ENCODE measurements at regions not wholly inside any gene's neighbourhood (a gene's known extent, or its start where the extent isn't known, plus 50 kb on each side); places are given as distances from the start of the nearest gene placed in this dataset.
"Not testable (repeated sequence)": the region's sequence is repeated elsewhere in the genome, so short reads cannot be mapped to it uniquely, and the experiment has no call there.

DNA sequence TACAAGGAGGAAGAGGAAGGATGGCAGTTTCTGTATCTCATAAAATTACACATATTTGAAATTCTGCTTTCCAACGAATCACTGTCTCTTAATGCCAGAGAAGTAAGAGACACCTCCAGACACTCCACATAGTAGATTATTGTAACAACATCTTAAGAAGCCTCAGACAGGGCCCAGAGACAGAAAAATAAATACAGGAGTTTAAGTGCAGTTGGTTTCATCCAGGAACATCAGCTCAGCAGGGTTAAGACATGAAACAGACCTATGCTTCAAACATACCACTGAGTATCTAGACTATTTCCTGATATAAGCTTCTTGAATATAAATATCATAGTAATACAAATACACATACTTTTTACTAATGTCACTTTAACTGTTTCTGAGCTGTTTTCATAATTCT lies 290.3 kb downstream of the ADAMTS20 start:
- intact Hi-C loops (cut with DNase I), result no loop called here

DNA sequence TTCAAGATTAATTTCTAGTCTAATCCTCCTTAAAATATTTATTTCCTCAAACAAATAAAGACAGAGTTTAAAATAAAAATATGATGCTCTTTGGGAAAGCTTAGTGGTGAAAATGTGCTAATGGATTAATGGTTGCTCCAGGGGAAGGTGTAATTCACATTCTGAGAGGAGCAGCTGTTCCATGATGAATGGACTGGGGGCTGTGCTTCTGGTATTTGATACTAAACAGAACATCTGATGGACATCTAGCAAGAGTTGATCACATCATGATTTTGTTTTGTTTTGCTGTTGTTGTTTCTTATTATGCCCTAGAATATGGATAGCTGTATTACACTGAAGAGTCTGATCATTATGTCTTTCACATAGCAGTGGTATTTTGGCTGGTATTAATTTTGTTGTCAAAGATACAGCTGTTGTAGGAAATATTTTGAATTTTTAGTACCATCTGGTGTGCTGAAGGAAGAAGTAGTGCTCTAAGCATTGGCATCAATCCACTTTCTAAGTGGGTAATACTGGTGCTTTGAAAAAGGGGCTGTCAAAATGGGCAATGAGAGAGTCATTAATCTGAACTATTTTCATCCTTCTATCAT lies 296.4 kb downstream of the ADAMTS20 start:
- intact Hi-C loops (cut with DNase I), result no loop called here
- DNase-seq, result no peak

More for the DNA sequence above, 290.3 kb downstream of the ADAMTS20 start:
- DNase-seq, result no peak

GRCh38 chr12:43252585-43252984 lies 299.4 kb downstream of the ADAMTS20 start:
- no peak for DNase-seq
- intact Hi-C loops (cut with DNase I), result no loop called here

DNA sequence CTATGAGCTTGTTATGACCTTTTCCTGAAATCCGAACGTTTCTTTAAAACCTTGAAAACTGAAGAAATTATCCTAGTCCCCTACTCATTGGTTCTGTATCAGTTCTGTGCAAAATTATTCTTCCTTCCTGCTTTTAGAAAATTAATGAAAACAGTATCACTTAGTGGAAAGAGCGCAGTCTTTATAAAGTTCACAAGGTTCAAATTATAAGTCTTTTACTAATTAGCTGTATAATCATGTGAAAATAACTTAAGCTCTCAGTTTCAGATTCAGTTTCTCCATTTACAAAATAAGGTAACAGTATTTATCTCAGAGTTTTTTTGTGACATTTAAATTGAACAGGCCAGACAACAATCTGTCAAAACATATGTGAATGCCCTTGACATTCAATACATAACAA lies 306.1 kb downstream of the ADAMTS20 start:
- intact Hi-C loops (cut with DNase I), result no loop called here
- DNase-seq, result no peak

DNA sequence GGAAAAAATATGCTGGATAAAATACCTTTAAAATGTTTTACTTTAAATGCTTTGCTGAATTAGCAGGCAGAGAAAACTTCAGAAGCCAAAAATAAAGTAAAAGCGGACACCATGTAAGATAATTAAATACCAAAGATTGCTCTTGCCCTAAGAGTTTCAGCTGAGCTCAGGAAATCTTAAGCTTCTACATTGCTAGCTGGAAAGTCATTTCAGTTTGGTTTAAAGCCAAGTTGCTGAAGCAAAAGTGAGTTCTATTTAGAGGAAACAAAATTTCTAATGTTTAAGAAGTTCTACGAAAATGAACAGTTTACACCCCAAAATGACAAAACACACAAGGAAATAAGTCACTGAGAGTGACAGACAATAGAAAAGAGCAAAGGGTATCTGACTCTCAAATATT lies 310.0 kb downstream of the ADAMTS20 start:
- intact Hi-C loops (cut with DNase I), result no loop called here
- no peak for DNase-seq

- no peak for DNase-seq
- intact Hi-C loops (cut with DNase I), result no loop called here
These were observed 313.7 kb downstream of the ADAMTS20 start for GRCh38 chr12:43238281-43238680.

GRCh38 chr12:43237238-43237879 lies 314.6 kb downstream of the ADAMTS20 start:
- intact Hi-C loops (cut with DNase I), result no loop called here
- no peak for DNase-seq

- intact Hi-C loops (cut with DNase I), result no loop called here
- DNase-seq, result no peak
These were observed 316.3 kb downstream of the ADAMTS20 start for GRCh38 chr12:43235721-43236120.

DNA sequence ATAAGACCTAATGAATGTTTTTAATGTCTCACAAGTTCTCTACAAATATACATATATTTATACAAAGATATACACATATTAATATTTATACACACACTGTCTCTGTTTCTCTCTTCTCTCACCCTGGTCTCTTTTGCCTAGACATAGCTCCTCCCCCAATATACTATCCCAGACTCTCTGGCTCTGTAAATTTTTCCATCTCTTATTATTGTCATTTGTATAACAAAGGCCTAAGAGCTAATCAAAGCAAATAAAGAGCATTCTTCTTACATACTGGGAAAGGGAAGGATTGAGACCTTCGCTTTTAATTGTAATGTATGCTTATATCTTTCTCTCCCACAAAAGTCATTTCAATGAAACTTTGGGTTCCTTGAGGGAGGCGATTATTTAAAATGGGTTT lies 318.1 kb downstream of the ADAMTS20 start:
- intact Hi-C loops (cut with DNase I), result no loop called here
- DNase-seq, result no peak

GRCh38 chr12:43226151-43226550 lies 325.9 kb downstream of the ADAMTS20 start:
- DNase-seq, result no peak
- intact Hi-C loops (cut with DNase I), result no loop called here

- intact Hi-C loops (cut with DNase I); DNase-seq: not testable (repeated sequence)
These were observed 327.7 kb downstream of the ADAMTS20 start for GRCh38 chr12:43224190-43224805.

DNA sequence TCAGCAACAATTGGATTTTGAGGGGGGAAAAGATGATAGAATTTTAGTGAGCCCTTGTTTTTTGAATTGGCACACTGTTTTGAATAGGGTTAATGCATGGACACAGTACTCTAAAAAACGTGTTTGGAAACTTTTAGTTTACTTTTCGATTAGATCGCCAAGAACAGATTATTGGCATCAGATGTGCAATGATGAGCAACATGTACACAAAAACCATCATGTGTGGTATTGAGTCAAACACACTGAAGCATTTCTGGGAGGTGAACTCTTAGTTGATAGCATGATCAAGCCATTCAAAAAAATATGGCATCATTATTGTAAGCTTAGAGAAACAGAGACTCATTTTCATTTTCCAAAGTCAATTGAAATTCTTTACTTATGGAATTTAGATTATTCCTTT lies 329.2 kb downstream of the ADAMTS20 start:
- intact Hi-C loops (cut with DNase I), result no loop called here
- DNase-seq, result no peak

GRCh38 chr12:43221216-43221615 lies 330.8 kb downstream of the ADAMTS20 start:
- no peak for DNase-seq
- intact Hi-C loops (cut with DNase I), result no loop called here

- intact Hi-C loops (cut with DNase I), result no loop called here
These were observed 335.5 kb downstream of the ADAMTS20 start for GRCh38 chr12:43216490-43216889.

GRCh38 chr12:43214166-43214565 lies 337.8 kb downstream of the ADAMTS20 start:
- intact Hi-C loops (cut with DNase I), result no loop called here
- no peak for DNase-seq

More at GRCh38 chr12:43216490-43216889, 335.5 kb downstream of the ADAMTS20 start:
- DNase-seq, result no peak

DNA sequence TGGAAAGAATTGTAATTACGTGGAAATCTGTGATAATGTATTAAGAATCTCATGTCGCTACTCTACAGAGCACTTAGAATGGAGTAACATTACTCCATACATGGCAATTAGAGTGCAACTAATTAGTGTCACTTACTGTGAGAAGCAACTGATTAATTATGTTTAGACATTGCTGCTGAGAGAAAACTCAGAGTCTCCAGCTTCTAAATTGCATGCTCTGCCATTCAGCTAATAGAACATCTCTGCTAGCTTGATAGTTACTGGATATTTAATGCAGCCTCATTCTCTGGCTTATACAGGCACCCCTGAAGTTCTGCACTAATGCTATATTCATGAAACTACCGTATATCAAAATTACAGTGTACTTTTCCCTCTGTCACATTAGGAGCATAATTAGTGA lies 338.4 kb downstream of the ADAMTS20 start:
- DNase-seq, result no peak
- intact Hi-C loops (cut with DNase I), result no loop called here

GRCh38 chr12:43210485-43211192 lies 341.4 kb downstream of the ADAMTS20 start:
- intact Hi-C loops (cut with DNase I), result no loop called here
- DNase-seq, result no peak

GRCh38 chr12:43208627-43209026 lies 343.4 kb downstream of the ADAMTS20 start:
- DNase-seq, result no peak
- intact Hi-C loops (cut with DNase I), result no loop called here

DNA sequence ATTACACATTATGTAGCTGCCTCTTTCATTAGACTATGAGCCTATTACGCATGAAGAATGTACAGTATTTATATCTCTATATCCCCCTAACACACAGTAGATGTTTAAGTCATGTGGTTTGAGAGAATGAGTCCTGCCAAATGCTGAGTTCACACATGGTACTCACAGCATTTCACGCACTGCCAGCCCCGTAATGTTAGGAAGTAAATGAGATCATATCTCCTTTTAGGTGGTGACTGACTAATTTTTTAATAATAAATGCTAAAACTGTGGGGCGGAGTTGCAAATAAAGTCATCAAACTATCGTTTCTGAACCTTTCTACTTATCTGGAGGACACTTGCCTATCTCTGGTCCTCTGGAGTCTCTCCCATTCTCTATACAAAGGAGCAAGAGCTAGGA lies 343.8 kb downstream of the ADAMTS20 start:
- intact Hi-C loops (cut with DNase I), result no loop called here
- no peak for DNase-seq

DNA sequence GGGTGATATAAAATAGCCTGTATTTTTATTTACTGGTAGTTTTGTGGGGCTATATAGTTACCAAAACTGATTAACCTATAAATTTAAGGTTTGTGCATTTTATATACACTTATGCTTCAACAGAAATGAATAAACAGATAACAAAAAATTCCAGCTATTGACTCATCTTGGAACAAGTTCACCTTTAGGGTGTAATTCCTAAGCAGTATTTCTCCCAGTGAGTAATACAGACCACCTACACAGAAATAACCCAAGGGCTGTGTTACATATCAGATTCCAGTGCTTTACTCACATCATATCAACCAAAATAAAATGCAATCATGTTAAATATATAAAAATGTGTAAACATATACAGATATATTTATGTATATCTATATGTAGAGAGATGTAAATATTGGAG lies 345.6 kb downstream of the ADAMTS20 start:
- intact Hi-C loops (cut with DNase I), result no loop called here

More for the DNA sequence above, 345.6 kb downstream of the ADAMTS20 start:
- DNase-seq, result no peak

All from head of caudate nucleus (tissue), 42 donors.